Left lung (tissue), 4 donors: ENCODE measurements at regions not wholly inside any gene's neighbourhood (a gene's known extent, or its start where the extent isn't known, plus 50 kb on each side); places are given as distances from the start of the nearest gene placed in this dataset.

ENCODE experiments used
- ATAC-seq: fragments of 200-7000 bp; cut with Tn5 transposase; one replicate; pipeline ENCODE4 v1.9.1; 2020; ENCODE audit warnings: moderate library complexity
- DNase-seq, 4 donors: peaks; one replicate each; pipeline ENCODE4 v3.0.0-alpha.2; 2013 to 2020
- H3K27ac ChIP-seq, 2 donors: fragments of 200-600 bp; sonication (generic) in 1 of 2; one replicate each; pipeline versions ENCODE4 v1.5.0 to v1.8.0; 2020 to 2021
- H3K27me3 ChIP-seq, 2 donors: fragments of 200-600 bp; sonication (generic) in 1 of 2; one replicate each; pipeline versions ENCODE4 v1.5.0 to v1.8.0; 2020 to 2021
- H3K36me3 ChIP-seq, 2 donors: fragments of 200-600 bp; sonication (generic) in 1 of 2; one replicate each; pipeline versions ENCODE4 v1.5.0 to v1.8.0; 2020 to 2021
- H3K4me1 ChIP-seq, 2 donors: fragments of 200-600 bp; one replicate each; pipeline ENCODE4 v1.8.0; 2021
- H3K4me3 ChIP-seq, 2 donors: fragments of 200-600 bp; sonication (generic) in 1 of 2; one replicate each; pipeline versions ENCODE4 v1.5.0 to v1.8.0; 2020 to 2021; ENCODE audit warnings: mild to moderate bottlenecking in 1 of 2
- H3K9me3 ChIP-seq, 2 donors: fragments of 200-600 bp; sonication (generic) in 1 of 2; one replicate each; pipeline versions ENCODE4 v1.5.0 to v1.8.0; 2020 to 2021
- intact Hi-C, 2 donors: fragments of 100-400 bp; cut with DNase I; formaldehyde crosslinking; loops; one replicate each; pipeline versions ENCODE4 v1.11.2 to v1.14.2; 2022
- TF ChIP-seq, protein P1 (sequence below), 2 donors: fragments of 200-600 bp; sonication (generic) in 1 of 2; IDR thresholded peaks; one replicate each; pipeline versions ENCODE4 v1.5.0 to v1.8.0; 2021; ENCODE audit warnings: antibody characterized with exemption in 2 of 2
- donor health status: DM: no; HTN: yes; CAD: no.
- donor health status: DM: no; HTN: no; CAD: no.

DNA sequence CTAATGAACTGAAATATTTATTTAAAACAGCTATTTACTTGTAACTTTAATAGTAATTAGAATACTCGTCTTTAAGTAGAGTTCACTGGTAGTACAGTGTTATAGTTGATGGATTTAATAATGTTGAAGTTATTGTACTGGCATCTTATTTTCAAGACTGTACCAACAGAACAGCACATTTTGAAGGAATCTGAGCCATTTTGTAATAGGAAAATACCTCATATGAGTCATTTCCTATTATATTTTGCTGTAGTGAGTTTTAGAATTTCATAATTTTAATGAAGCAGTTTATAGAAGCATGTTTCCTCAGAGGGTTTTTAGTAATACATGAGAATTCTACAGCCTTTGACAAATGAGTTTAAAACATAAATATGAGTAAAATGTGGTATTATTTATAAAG, 258.3 kb downstream of the OLFM3 start:
- Histone ChIP-seq H3K4me1 (no peaks in the 10 kb centered on the region), H3K36me3 (no peaks in the 10 kb centered on the region), H3K9me3 (no peaks in the 10 kb centered on the region), H3K4me3 (no peak overlapping the region), H3K27ac (no peak overlapping the region), H3K27me3 (no peaks in the 10 kb centered on the region)
- TF ChIP-seq, protein P1, sequence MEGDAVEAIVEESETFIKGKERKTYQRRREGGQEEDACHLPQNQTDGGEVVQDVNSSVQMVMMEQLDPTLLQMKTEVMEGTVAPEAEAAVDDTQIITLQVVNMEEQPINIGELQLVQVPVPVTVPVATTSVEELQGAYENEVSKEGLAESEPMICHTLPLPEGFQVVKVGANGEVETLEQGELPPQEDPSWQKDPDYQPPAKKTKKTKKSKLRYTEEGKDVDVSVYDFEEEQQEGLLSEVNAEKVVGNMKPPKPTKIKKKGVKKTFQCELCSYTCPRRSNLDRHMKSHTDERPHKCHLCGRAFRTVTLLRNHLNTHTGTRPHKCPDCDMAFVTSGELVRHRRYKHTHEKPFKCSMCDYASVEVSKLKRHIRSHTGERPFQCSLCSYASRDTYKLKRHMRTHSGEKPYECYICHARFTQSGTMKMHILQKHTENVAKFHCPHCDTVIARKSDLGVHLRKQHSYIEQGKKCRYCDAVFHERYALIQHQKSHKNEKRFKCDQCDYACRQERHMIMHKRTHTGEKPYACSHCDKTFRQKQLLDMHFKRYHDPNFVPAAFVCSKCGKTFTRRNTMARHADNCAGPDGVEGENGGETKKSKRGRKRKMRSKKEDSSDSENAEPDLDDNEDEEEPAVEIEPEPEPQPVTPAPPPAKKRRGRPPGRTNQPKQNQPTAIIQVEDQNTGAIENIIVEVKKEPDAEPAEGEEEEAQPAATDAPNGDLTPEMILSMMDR (IDR thresholded peaks at IDR 0.05) = no peak
- intact Hi-C loops = no loop called here
- no peak for DNase-seq
- ATAC-seq = no peak

DNA sequence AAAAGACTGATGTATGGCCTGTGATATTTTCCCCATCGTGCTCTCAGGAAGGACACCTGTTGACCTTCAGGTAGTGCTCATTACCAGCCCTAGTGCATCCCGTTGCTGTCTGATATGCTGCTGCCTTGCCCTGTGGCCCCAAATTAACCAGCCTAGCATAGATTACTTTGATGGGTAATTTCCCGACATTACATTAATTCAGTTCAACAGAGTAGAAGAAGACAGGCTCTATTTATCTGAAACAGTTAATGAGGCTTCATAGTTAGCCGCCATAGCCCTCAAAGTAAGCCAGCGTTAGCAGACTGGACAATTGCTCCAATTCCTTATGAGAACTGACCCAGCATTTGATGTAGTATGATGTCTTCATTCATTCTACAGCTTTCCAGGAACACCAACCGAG, 257.6 kb downstream of the OLFM3 start:
- H3K4me1 ChIP-seq = no peaks in the 10 kb centered on the region
- no peaks in the 10 kb centered on the region for H3K27me3 ChIP-seq
- ATAC-seq (no peak), DNase-seq (no peak)
- no peaks in the 10 kb centered on the region for H3K9me3 ChIP-seq
- H3K36me3 ChIP-seq = no peaks in the 10 kb centered on the region
- no peak overlapping the region for H3K4me3 ChIP-seq
- TF ChIP-seq, protein P1 (IDR thresholded peaks at IDR 0.05) = no peak
- intact Hi-C loops = no loop called here
- no peak overlapping the region for H3K27ac ChIP-seq

DNA sequence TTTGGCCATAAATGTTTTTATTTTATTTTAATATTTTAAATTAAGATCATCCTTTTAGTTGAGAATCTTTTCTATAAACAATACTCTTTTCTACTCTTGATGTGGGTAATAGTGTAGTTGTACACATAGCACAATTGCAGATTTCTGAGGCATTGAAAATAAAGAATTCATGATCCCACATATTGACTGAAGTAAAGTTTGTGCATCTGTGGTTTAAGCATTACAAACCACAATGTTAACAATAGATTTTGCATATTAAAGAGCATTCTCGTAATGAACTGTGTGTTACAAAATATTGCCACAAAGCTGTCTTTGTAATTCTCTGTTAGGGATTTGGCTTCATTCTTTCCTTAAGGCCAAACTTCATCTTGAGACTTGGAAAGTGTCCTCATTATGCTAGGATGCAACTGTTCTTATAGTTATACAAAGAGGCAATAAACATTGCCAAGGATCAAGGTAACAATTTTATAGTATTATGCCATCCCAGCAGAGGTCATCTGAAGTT, 256.8 kb downstream of the OLFM3 start:
- H3K4me3 ChIP-seq = no peak overlapping the region
- TF ChIP-seq, protein P1 (IDR thresholded peaks at IDR 0.05) = no peak
- intact Hi-C loops = no loop called here

DNA sequence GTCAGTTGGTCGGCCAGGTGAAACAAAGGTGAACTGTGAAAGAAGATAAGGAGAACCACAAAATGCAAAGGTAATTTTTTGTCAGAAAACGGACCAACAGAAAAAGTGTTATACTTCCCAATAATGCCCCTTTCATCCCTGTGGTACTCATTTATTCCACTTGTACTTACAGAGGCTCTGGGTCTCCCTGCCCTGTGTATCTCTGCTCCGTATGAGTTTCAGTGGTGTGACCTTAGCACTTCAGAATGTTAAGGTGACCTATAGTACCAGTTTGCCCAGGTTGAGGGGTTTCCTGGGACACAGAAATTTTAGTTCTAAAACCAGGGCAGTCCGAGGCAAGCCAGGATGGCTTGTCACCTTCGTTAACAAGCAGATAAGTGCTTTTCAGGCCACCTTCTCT, 254.8 kb downstream of the OLFM3 start:
- no peaks in the 10 kb centered on the region for H3K36me3 ChIP-seq
- ATAC-seq (no peak), DNase-seq (no peak)
- no peaks in the 10 kb centered on the region for H3K9me3 ChIP-seq
- no peaks in the 10 kb centered on the region for H3K27me3 ChIP-seq
- no peaks in the 10 kb centered on the region for H3K4me1 ChIP-seq
- H3K27ac ChIP-seq = no peak overlapping the region
- TF ChIP-seq, protein P1 (IDR thresholded peaks at IDR 0.05) = no peak
- intact Hi-C loops = no loop called here
- no peak overlapping the region for H3K4me3 ChIP-seq

More for the DNA sequence above, 256.8 kb downstream of the OLFM3 start:
- Histone ChIP-seq H3K27ac (no peak overlapping the region), H3K9me3 (no peaks in the 10 kb centered on the region), H3K36me3 (no peaks in the 10 kb centered on the region), H3K4me1 (no peaks in the 10 kb centered on the region), H3K27me3 (no peaks in the 10 kb centered on the region)
- ATAC-seq = no peak
- DNase-seq = no peak

DNA sequence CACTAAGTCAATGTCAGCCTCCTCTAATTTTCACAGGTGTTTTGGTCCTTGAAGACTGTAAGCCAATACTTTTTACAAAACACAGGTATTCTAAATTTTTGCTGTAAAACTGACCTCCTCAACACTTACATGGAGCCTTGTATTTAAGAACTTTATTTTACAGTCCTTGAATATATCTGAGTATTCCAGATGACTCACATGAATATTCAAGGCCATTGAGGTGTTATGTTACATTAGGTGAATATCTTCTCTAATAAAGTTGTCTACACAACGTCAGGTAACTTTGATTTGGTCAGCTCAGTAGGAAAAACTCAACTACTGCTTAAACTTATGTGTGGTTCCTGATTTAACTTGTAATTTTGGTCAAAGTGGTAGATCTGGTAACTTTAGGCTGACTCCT, 254.2 kb downstream of the OLFM3 start:
- Histone ChIP-seq H3K4me3 (no peak overlapping the region), H3K27me3 (no peaks in the 10 kb centered on the region), H3K27ac (no peak overlapping the region), H3K36me3 (no peaks in the 10 kb centered on the region), H3K9me3 (no peaks in the 10 kb centered on the region), H3K4me1 (no peaks in the 10 kb centered on the region)
- ATAC-seq (no peak), DNase-seq (no peak)
- intact Hi-C loops = no loop called here
- TF ChIP-seq, protein P1 (IDR thresholded peaks at IDR 0.05) = no peak
